Activated T-cell treated with anti-CD3 and anti-CD28 coated beads, Interleukin-2, amount 50 U/mL, for 72 hours (primary cell): ENCODE measurements at regions not wholly inside any gene's neighbourhood (a gene's known extent, or its start where the extent isn't known, plus 50 kb on each side); places are given as distances from the start of the nearest gene placed in this dataset.

Source experiments
- ATAC-seq, 2 donors: fragments of 150-1000 bp; cut with Tn5 transposase; replicated peaks in 1 of 2; 2 replicates each; pipeline ENCODE4 v1.10.0; 2021; ENCODE audit warnings: moderate library complexity in 2 of 2, mild to moderate bottlenecking in 1 of 2
- DNase-seq, 2 donors: peaks; one replicate each; pipeline ENCODE4 v3.0.0; 2021 to 2022; ENCODE audit warnings: mixed read lengths in 1 of 2
- H3K27ac Mint-ChIP-seq: one replicate; pipeline ENCODE4 v1.8.0; 2022; ENCODE audit warnings: mild to moderate bottlenecking, moderate library complexity, mixed read lengths
- H3K27me3 Mint-ChIP-seq: one replicate; pipeline ENCODE4 v1.8.0; 2022; ENCODE audit warnings: low read depth, mixed read lengths
- H3K36me3 Mint-ChIP-seq, 2 donors: one replicate each; pipeline ENCODE4 v1.8.0; 2022; ENCODE audit warnings: mixed read lengths in 2 of 2, mild to moderate bottlenecking in 1 of 2; ENCODE audit not compliant: insufficient read depth in 2 of 2
- H3K4me1 Mint-ChIP-seq: one replicate; pipeline ENCODE4 v1.8.0; 2022; ENCODE audit warnings: low read depth, mixed read lengths
- H3K4me3 Mint-ChIP-seq, 2 donors: one replicate each; pipeline ENCODE4 v1.8.0; 2022; ENCODE audit warnings: mild to moderate bottlenecking in 2 of 2, mixed read lengths in 2 of 2, moderate library complexity in 2 of 2
- H3K9me3 Mint-ChIP-seq, 2 donors: one replicate each; pipeline ENCODE4 v1.8.0; 2022; ENCODE audit warnings: mixed read lengths in 2 of 2

DNA sequence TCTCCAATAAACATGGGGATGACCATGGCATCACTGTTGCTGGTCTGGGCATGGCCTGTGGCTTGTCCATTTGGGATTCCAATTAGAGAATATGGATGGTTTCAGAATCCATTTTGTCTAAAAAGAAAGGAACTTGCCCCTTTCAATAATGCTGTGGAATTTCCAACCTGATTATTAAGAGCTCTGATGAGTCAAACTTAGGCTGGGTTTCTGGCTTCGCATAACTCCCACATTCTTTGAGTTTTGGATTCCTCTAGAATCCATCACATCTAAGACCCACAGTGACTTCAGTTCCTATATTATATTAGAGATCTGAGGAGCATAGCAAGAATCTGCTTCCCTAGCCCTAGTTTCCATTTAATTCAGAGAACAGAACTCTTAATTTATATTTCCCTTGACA is 531.5 kb downstream of the TNS1 start:
- H3K27me3 Mint-ChIP-seq, result no peaks in the 10 kb centered on the region
- H3K9me3 Mint-ChIP-seq, result peaks cover 2% of the 10 kb centered on the region in 2 donors
- H3K36me3 Mint-ChIP-seq, result no peaks in the 10 kb centered on the region
- H3K4me1 Mint-ChIP-seq, result no peaks in the 10 kb centered on the region
- no peak for DNase-seq
- H3K4me3 Mint-ChIP-seq, result no peak overlapping the region
- ATAC-seq, result no peak
- H3K27ac Mint-ChIP-seq, result no peak overlapping the region

DNA sequence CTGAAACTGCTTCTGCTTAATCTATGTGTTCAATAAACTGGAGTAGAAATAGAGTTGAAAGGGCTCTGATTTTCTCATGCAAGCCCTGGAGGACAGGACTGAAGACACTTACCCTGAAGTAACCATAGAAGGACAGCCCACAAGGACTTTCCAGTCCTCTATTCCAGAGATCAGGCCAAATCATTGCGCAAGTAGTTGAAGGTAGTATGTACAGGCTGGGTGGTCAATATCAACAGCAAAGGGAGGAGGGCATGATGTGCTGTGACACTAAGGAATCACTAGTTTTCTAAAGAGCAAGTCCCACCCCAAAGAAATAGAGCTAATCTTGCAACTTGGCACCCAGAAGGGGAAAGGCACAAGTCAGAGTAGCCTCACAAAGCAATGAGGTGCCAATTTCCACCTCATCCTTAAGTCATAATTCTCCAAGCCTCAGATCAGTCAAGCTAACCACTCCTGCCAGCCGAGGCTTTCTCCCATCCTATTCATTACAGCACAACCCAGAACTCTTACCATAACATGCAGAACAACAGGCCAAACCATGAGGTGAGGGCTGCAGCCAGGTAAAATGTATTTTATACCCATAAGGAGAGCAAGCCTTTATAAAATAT is 533.5 kb downstream of the TNS1 start:
- no peak for DNase-seq
- H3K36me3 Mint-ChIP-seq, result no peaks in the 10 kb centered on the region
- H3K27me3 Mint-ChIP-seq, result no peaks in the 10 kb centered on the region
- no peak overlapping the region for H3K4me3 Mint-ChIP-seq
- ATAC-seq, result no peak
- H3K4me1 Mint-ChIP-seq, result no peaks in the 10 kb centered on the region
- H3K27ac Mint-ChIP-seq, result no peak overlapping the region
- H3K9me3 Mint-ChIP-seq, result peaks cover 2% of the 10 kb centered on the region in 2 donors

GRCh38 chr2:217468042-217468830 is 534.6 kb downstream of the TNS1 start:
- Mint-ChIP-seq H3K4me1 (no peaks in the 10 kb centered on the region), H3K27ac (no peak overlapping the region), H3K4me3 (no peak overlapping the region), H3K9me3 (peaks cover 2% of the 10 kb centered on the region in 2 donors), H3K27me3 (no peaks in the 10 kb centered on the region), H3K36me3 (no peaks in the 10 kb centered on the region)
- ATAC-seq (no peak), DNase-seq (no peak)

GRCh38 chr2:217467331-217467730 is 535.5 kb downstream of the TNS1 start:
- H3K27ac Mint-ChIP-seq, result no peak overlapping the region
- ATAC-seq (no peak), DNase-seq (no peak)
- no peaks in the 10 kb centered on the region for H3K36me3 Mint-ChIP-seq
- H3K9me3 Mint-ChIP-seq, result peaks cover 0 to 2% of the 10 kb centered on the region in 2 donors
- no peaks in the 10 kb centered on the region for H3K27me3 Mint-ChIP-seq
- no peaks in the 10 kb centered on the region for H3K4me1 Mint-ChIP-seq
- H3K4me3 Mint-ChIP-seq, result no peak overlapping the region

DNA sequence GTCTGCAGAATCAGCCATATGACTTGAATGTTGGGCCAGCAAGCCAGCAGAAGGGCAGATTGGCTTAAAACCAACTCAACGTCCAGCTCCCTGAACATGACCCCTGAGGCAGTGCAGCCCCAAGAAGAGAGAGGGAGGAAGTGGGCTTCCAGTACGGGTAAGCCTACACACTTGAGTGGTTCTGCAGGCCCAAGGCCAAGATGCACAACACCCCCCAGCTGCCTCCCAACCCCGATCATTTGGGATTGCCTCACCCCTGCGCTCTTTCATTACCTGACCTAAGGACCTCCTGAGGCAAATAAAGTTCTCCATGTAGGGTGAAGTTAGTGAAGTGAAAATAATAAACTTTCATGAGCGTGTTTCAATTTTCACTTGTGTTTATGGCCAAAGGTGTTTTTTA is 536.0 kb downstream of the TNS1 start:
- no peak for ATAC-seq
- H3K4me3 Mint-ChIP-seq, result no peak overlapping the region
- no peak overlapping the region for H3K27ac Mint-ChIP-seq
- no peaks in the 10 kb centered on the region for H3K36me3 Mint-ChIP-seq
- DNase-seq, result no peak
- H3K4me1 Mint-ChIP-seq, result no peaks in the 10 kb centered on the region
- no peaks in the 10 kb centered on the region for H3K27me3 Mint-ChIP-seq
- H3K9me3 Mint-ChIP-seq, result peaks cover 0 to 2% of the 10 kb centered on the region in 2 donors

DNA sequence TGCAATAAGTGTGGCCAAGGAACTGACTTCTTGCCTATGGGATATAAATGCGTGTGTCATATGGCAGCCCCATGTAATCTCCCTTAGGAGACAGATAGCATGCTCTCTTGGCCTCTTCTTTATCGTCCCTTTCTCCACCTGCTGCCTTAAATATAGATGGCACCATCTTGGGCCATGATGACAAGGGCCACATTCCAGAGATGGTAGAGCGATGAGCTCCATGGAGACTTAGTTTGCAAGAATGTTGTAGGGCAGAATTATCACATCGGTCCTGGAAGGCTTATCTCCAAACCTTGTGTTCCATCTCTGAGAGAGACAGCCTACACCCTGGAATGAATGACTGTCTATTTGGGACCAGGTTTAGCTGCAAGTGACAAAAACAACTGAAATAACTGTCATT is 536.7 kb downstream of the TNS1 start:
- no peaks in the 10 kb centered on the region for H3K36me3 Mint-ChIP-seq
- ATAC-seq (no peak), DNase-seq (no peak)
- no peak overlapping the region for H3K27ac Mint-ChIP-seq
- peaks cover 0 to 2% of the 10 kb centered on the region in 2 donors for H3K9me3 Mint-ChIP-seq
- H3K4me1 Mint-ChIP-seq, result no peaks in the 10 kb centered on the region
- no peak overlapping the region for H3K4me3 Mint-ChIP-seq
- no peaks in the 10 kb centered on the region for H3K27me3 Mint-ChIP-seq

- peaks cover 0 to 2% of the 10 kb centered on the region in 2 donors for H3K9me3 Mint-ChIP-seq
Measured at GRCh38 chr2:217465100-217465499, 537.7 kb downstream of the TNS1 start.

GRCh38 chr2:217463402-217464075 is 539.3 kb downstream of the TNS1 start:
- Mint-ChIP-seq H3K4me1 (no peaks in the 10 kb centered on the region), H3K27me3 (no peaks in the 10 kb centered on the region), H3K27ac (no peak overlapping the region), H3K9me3 (peaks cover 0 to 2% of the 10 kb centered on the region in 2 donors), H3K36me3 (no peaks in the 10 kb centered on the region), H3K4me3 (no peak overlapping the region)
- ATAC-seq, result no peak
- no peak for DNase-seq

More at GRCh38 chr2:217465100-217465499, 537.7 kb downstream of the TNS1 start:
- Mint-ChIP-seq H3K27ac (no peak overlapping the region), H3K4me1 (no peaks in the 10 kb centered on the region), H3K4me3 (no peak overlapping the region), H3K27me3 (no peaks in the 10 kb centered on the region), H3K36me3 (no peaks in the 10 kb centered on the region)
- ATAC-seq (no peak), DNase-seq (no peak)

- Mint-ChIP-seq H3K4me1 (no peaks in the 10 kb centered on the region), H3K27me3 (no peaks in the 10 kb centered on the region), H3K27ac (no peak overlapping the region), H3K36me3 (peaks cover 0 to 2% of the 10 kb centered on the region in 2 donors), H3K4me3 (no peak overlapping the region), H3K9me3 (peaks cover 4% of the 10 kb centered on the region in 2 donors)
- ATAC-seq (no peak), DNase-seq (no peak)
Measured at GRCh38 chr2:217462121-217462520, 540.7 kb downstream of the TNS1 start.

DNA sequence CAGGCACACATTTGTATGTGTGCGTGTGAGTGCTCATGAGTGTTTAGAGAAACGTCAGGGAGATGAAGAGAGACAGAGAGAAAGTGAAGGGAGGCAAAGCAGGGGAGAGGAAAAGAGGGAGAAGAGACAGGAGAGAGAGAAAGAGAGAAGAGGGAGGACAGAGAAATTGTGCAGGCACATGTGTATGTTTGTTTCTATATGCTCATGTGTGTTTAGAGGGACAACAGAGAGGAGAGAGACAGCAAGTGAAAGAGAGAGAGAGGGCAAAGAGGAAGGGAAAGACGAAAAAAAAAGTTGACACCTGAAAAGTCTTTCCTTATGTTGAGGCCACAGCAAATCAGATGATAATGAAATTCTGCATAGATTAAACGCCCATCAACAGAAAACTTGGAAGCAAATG is 541.1 kb downstream of the TNS1 start:
- H3K27me3 Mint-ChIP-seq, result no peaks in the 10 kb centered on the region
- H3K36me3 Mint-ChIP-seq, result peaks cover 0 to 2% of the 10 kb centered on the region in 2 donors
- no peak overlapping the region for H3K4me3 Mint-ChIP-seq
- H3K27ac Mint-ChIP-seq, result no peak overlapping the region
- ATAC-seq (no peak), DNase-seq (no peak)
- H3K4me1 Mint-ChIP-seq, result no peaks in the 10 kb centered on the region
- H3K9me3 Mint-ChIP-seq, result peaks cover 2 to 4% of the 10 kb centered on the region in 2 donors

GRCh38 chr2:217459680-217460405 is 543.0 kb downstream of the TNS1 start:
- peaks cover 2 to 4% of the 10 kb centered on the region in 2 donors for H3K9me3 Mint-ChIP-seq
- ATAC-seq, result no peak

DNA sequence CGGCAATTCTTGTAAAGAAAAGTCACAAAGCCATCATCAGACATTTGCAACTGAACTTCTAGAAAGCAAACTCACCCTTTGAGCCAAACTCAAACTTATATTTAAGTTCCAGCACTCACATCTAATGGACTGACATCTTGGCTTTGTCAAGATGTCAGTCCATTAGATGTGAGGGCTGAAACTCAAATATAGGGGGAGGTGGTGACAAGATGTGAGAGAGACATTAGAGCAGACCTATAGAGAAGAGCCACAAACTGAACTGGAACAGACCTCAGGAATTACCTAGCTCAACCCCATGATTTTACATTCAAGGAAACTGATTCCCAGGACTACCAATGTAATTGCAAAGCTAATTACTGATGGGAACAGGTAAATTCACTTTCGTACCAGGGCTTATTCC is 543.8 kb downstream of the TNS1 start:
- no peak for DNase-seq

More at GRCh38 chr2:217459680-217460405, 543.0 kb downstream of the TNS1 start:
- H3K4me3 Mint-ChIP-seq, result no peak overlapping the region
- H3K27me3 Mint-ChIP-seq, result no peaks in the 10 kb centered on the region
- no peaks in the 10 kb centered on the region for H3K4me1 Mint-ChIP-seq
- H3K36me3 Mint-ChIP-seq, result peaks cover 0 to 2% of the 10 kb centered on the region in 2 donors
- no peak for DNase-seq
- H3K27ac Mint-ChIP-seq, result no peak overlapping the region

DNA sequence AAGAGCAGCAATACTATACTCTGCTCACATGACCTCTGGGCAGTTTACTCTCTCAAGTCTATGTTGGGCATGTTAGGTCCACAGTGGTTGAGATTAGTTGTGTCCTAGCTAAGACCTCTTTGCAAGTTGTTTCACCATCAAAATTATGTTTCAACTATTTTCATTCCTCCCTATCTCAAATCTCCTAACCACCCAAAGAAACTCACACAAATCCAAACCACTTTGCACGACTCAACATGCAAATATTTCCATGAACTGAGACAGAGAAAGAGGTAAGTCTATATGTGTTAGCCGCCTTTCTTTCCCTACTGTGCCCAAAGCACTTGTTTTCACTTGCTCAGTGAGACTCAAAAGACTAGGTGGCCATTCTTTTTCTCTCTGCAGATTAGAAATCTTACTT is 546.8 kb downstream of the TNS1 start:
- no peak overlapping the region for H3K4me3 Mint-ChIP-seq
- no peaks in the 10 kb centered on the region for H3K4me1 Mint-ChIP-seq
- ATAC-seq, result no peak
- peaks cover 2 to 4% of the 10 kb centered on the region in 2 donors for H3K9me3 Mint-ChIP-seq
- DNase-seq, result no peak
- H3K27ac Mint-ChIP-seq, result no peak overlapping the region
- H3K27me3 Mint-ChIP-seq, result no peaks in the 10 kb centered on the region
- peaks cover 0 to 2% of the 10 kb centered on the region in 2 donors for H3K36me3 Mint-ChIP-seq

More for the DNA sequence above, 543.8 kb downstream of the TNS1 start:
- Mint-ChIP-seq H3K4me3 (no peak overlapping the region), H3K4me1 (no peaks in the 10 kb centered on the region), H3K9me3 (peaks cover 2 to 4% of the 10 kb centered on the region in 2 donors), H3K27ac (no peak overlapping the region), H3K27me3 (no peaks in the 10 kb centered on the region), H3K36me3 (peaks cover 0 to 2% of the 10 kb centered on the region in 2 donors)
- no peak for ATAC-seq
